ENCODE measurements at regions not wholly inside any gene's neighbourhood (a gene's known extent, or its start where the extent isn't known, plus 50 kb on each side); places are given as distances from the start of the nearest gene placed in this dataset.
"Not testable (repeated sequence)": the region's sequence is repeated elsewhere in the genome, so short reads cannot be mapped to it uniquely, and the experiment has no call there.

- H3K9me3 ChIP-seq, result no peaks in the 10 kb centered on the region
- intact Hi-C loops (cut with DNase I), result no loop called here
- TF ChIP-seq CTCF (IDR thresholded peaks at IDR 0.05), result no peak
- no peak overlapping the region for H3K4me3 ChIP-seq
- no peaks in the 10 kb centered on the region for H3K27me3 ChIP-seq
- H3K4me1 ChIP-seq, result no peaks in the 10 kb centered on the region
- no peak for DNase-seq (ENCODE audit: low spot score in 2 of 2)
- no peak overlapping the region for H3K27ac ChIP-seq
- H3K36me3 ChIP-seq, result no peaks in the 10 kb centered on the region
Measured at GRCh38 chr3:176848431-176849214, 348.7 kb downstream of the TBL1XR1 start.

- intact Hi-C loops (cut with DNase I), result no loop called here
- no peak overlapping the region for H3K4me3 ChIP-seq
- H3K9me3 ChIP-seq, result no peaks in the 10 kb centered on the region
- no peak overlapping the region for H3K27ac ChIP-seq
- no peaks in the 10 kb centered on the region for H3K36me3 ChIP-seq
- no peak for TF ChIP-seq CTCF (IDR thresholded peaks at IDR 0.05)
- no peak for DNase-seq (ENCODE audit: low spot score in 2 of 2)
- peaks cover 0 to 4% of the 10 kb centered on the region in 2 donors for H3K4me1 ChIP-seq
- H3K27me3 ChIP-seq, result no peaks in the 10 kb centered on the region
Measured at GRCh38 chr3:176842914-176843313, 354.4 kb downstream of the TBL1XR1 start.

- intact Hi-C loops (cut with DNase I), result no loop called here
Measured at GRCh38 chr3:176840641-176841286, 356.5 kb downstream of the TBL1XR1 start.

DNA sequence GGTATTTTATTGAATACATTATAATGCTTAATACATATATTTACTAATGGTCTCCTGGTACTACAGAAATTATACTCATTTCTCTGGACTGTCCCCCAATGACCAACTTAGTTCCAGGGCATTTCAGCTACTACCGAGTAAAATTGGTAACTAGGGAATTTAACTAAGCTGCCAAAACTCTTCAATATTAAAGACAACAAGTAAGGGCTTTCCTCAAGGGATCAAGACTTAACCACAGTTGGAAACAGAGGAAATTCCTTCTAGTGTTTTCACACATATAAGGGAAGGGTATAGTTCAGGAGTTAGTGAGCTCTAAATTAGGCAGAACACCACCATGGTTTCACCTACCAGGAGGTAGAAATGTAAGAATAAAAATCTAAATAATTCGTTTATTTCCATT is 357.4 kb downstream of the TBL1XR1 start:
- DNase-seq (ENCODE audit: low spot score in 2 of 2), result no peak
- intact Hi-C loops (cut with DNase I), result no loop called here
- peaks cover 0 to 4% of the 10 kb centered on the region in 2 donors for H3K4me1 ChIP-seq
- H3K9me3 ChIP-seq, result no peaks in the 10 kb centered on the region
- peak overlapping the region in 1 of 2 donors; percentile 2 for H3K27ac ChIP-seq
- H3K4me3 ChIP-seq, result no peak overlapping the region
- no peaks in the 10 kb centered on the region for H3K27me3 ChIP-seq
- no peak for TF ChIP-seq CTCF (IDR thresholded peaks at IDR 0.05)
- H3K36me3 ChIP-seq, result no peaks in the 10 kb centered on the region

More at GRCh38 chr3:176840641-176841286, 356.5 kb downstream of the TBL1XR1 start:
- no peak for TF ChIP-seq CTCF (IDR thresholded peaks at IDR 0.05)
- H3K4me1 ChIP-seq, result peaks cover 0 to 4% of the 10 kb centered on the region in 2 donors
- no peak overlapping the region for H3K4me3 ChIP-seq
- no peaks in the 10 kb centered on the region for H3K36me3 ChIP-seq
- no peaks in the 10 kb centered on the region for H3K27me3 ChIP-seq
- no peak for DNase-seq (ENCODE audit: low spot score in 2 of 2)
- H3K9me3 ChIP-seq, result no peaks in the 10 kb centered on the region
- no peak overlapping the region for H3K27ac ChIP-seq

- DNase-seq (ENCODE audit: low spot score in 2 of 2), result no peak
- Histone ChIP-seq H3K36me3 (no peaks in the 10 kb centered on the region), H3K4me1 (peaks cover 0 to 4% of the 10 kb centered on the region in 2 donors), H3K4me3 (no peak overlapping the region), H3K27me3 (no peaks in the 10 kb centered on the region), H3K27ac (peak overlapping the region in 1 of 2 donors; percentile 2), H3K9me3 (no peaks in the 10 kb centered on the region)
- intact Hi-C loops (cut with DNase I), result no loop called here
- TF ChIP-seq CTCF (IDR thresholded peaks at IDR 0.05), result no peak
Measured at GRCh38 chr3:176839466-176839865, 357.8 kb downstream of the TBL1XR1 start.

DNA sequence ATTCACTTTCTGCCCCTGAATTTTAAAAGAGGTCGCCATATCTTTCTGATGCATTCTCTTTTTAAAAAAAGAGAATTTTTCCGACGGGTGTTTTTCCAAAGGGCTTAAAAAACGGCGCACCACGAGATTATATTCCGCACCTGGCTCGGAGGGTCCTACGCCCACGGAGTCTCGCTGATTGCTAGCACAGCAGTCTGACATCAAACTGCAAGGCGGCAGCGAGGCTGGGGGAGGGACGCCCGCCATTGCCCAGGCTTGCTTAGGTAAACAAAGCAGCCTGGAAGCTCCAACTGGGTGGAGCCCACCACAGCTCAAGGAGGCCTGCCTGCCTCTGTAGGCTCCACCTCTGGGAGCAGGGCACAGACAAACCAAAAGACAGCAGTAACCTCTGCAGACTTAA is 370.0 kb downstream of the TBL1XR1 start:
- H3K27me3 ChIP-seq; H3K4me1 ChIP-seq; intact Hi-C loops (cut with DNase I); H3K4me3 ChIP-seq; H3K27ac ChIP-seq; H3K36me3 ChIP-seq; H3K9me3 ChIP-seq; DNase-seq (ENCODE audit: low spot score in 2 of 2): not testable (repeated sequence)
